Neuronal stem cell (in vitro differentiated cells): ENCODE measurements at regions not wholly inside any gene's neighbourhood (a gene's known extent, or its start where the extent isn't known, plus 50 kb on each side); places are given as distances from the start of the nearest gene placed in this dataset.
"Not testable (repeated sequence)": the region's sequence is repeated elsewhere in the genome, so short reads cannot be mapped to it uniquely, and the experiment has no call there.

ENCODE experiments used
- DNase-seq: peaks from one replicate; pipeline ENCODE4 v3.0.0-alpha.2; 2013; ENCODE audit warnings: low spot score
- H2AFZ ChIP-seq: one replicate; pipeline ENCODE4 v1.6.1; 2013; ENCODE audit warnings: mild to moderate bottlenecking, low read length, inconsistent platforms
- H2AK5ac ChIP-seq: 2 replicates; pipeline ENCODE4 v1.6.1; 2013; ENCODE audit warnings: low read depth, mild to moderate bottlenecking, inconsistent platforms, low read length, moderate library complexity, mixed read lengths
- H2BK120ac ChIP-seq: 2 replicates; pipeline ENCODE4 v1.6.1; 2013; ENCODE audit warnings: low read depth, mild to moderate bottlenecking, inconsistent platforms, low read length, moderate library complexity, mixed read lengths
- H2BK12ac ChIP-seq: one replicate; pipeline ENCODE4 v1.6.1; 2013; ENCODE audit warnings: low read length, inconsistent platforms
- H2BK15ac ChIP-seq: 2 replicates; pipeline ENCODE4 v1.6.1; 2013; ENCODE audit warnings: mild to moderate bottlenecking, low read length, inconsistent platforms, mixed read lengths
- H2BK5ac ChIP-seq: one replicate; pipeline ENCODE4 v1.6.1; 2013; ENCODE audit warnings: inconsistent platforms, mild to moderate bottlenecking, low read length, moderate library complexity
- H3K14ac ChIP-seq: one replicate; pipeline ENCODE4 v1.6.1; 2013; ENCODE audit warnings: low read length, inconsistent platforms
- H3K18ac ChIP-seq: 2 replicates; pipeline ENCODE4 v1.6.1; 2013; ENCODE audit warnings: low read length, inconsistent platforms
- H3K23ac ChIP-seq: 2 replicates; pipeline ENCODE4 v1.6.1; 2013; ENCODE audit warnings: low read depth, mild to moderate bottlenecking, mixed read lengths, low read length, inconsistent platforms; ENCODE audit not compliant: poor library complexity
- H3K27ac ChIP-seq: replicated peaks from 3 replicates; pipeline ENCODE4 v1.5.1; 2013; ENCODE audit warnings: low read length, inconsistent platforms
- H3K27me3 ChIP-seq, 3 experiments: 2 replicates each; pipeline ENCODE4 v1.6.1; 2013; ENCODE audit warnings: low read length in 3 of 3, mild to moderate bottlenecking in 2 of 3, inconsistent platforms in 1 of 3, low read depth in 1 of 3, mixed read lengths in 1 of 3, moderate library complexity in 1 of 3; ENCODE audit not compliant: control insufficient read depth in 3 of 3, insufficient read depth in 3 of 3
- H3K36me3 ChIP-seq, 2 donors: replicated peaks in 1 of 2; 2 replicates each; pipeline ENCODE4 v1.6.1; 2013; ENCODE audit warnings: low read length in 2 of 2; ENCODE audit not compliant: control insufficient read depth in 2 of 2, insufficient read depth in 2 of 2
- H3K4ac ChIP-seq: 2 replicates; pipeline ENCODE4 v1.6.1; 2013; ENCODE audit warnings: inconsistent platforms, mild to moderate bottlenecking, low read length, moderate library complexity
- H3K4me1 ChIP-seq, 2 donors: 1 replicate in 1 of 2; 2 replicates in 1 of 2; pipeline ENCODE4 v1.6.1; 2013; ENCODE audit warnings: low read length in 2 of 2, low read depth in 1 of 2; ENCODE audit not compliant: control insufficient read depth in 2 of 2, insufficient read depth in 1 of 2
- H3K4me2 ChIP-seq: one replicate; pipeline ENCODE4 v1.6.1; 2013; ENCODE audit warnings: mild to moderate bottlenecking, low read length, inconsistent platforms; ENCODE audit not compliant: insufficient read depth, poor library complexity, severe bottlenecking
- H3K4me3 ChIP-seq, 2 donors: 2 replicates each; pipeline ENCODE4 v1.5.1; 2013; ENCODE audit warnings: low read length in 2 of 2, mild to moderate bottlenecking in 2 of 2, inconsistent platforms in 1 of 2, moderate library complexity in 1 of 2
- H3K79me1 ChIP-seq: one replicate; pipeline ENCODE4 v1.6.1; 2013; ENCODE audit warnings: low read depth, mild to moderate bottlenecking, inconsistent platforms, low read length, moderate library complexity
- H3K9ac ChIP-seq: one replicate; pipeline ENCODE4 v1.6.1; 2013; ENCODE audit warnings: mild to moderate bottlenecking, low read depth, low read length, inconsistent platforms; ENCODE audit not compliant: poor library complexity
- H3K9me3 ChIP-seq, 2 donors: replicated peaks in 1 of 2; 2 replicates each; pipeline versions ENCODE3 to v1.6.1; 2013; ENCODE audit warnings: low read length in 2 of 2, mild to moderate bottlenecking in 2 of 2, inconsistent platforms in 1 of 2, low read depth in 1 of 2, mixed read lengths in 1 of 2, moderate library complexity in 1 of 2; ENCODE audit not compliant: control insufficient read depth in 2 of 2, insufficient read depth in 1 of 2
- H4K8ac ChIP-seq: one replicate; pipeline ENCODE4 v1.6.1; 2013; ENCODE audit warnings: low read depth, mild to moderate bottlenecking, inconsistent platforms, low read length, moderate library complexity
- H4K91ac ChIP-seq: one replicate; pipeline ENCODE4 v1.6.1; 2013; ENCODE audit warnings: low read length, low read depth, mild to moderate bottlenecking, inconsistent platforms; ENCODE audit not compliant: poor library complexity
- WGBS, 2 donors: extraction: QIAGEN DNeasy Blood & Tissue Kit; methylation state at CpG; one replicate each; pipeline ENCODE4 v1.1.7; 2013; ENCODE audit warnings: missing lambda C conversion rate in 2 of 2, mixed read lengths in 1 of 2; ENCODE audit not compliant: insufficient read length in 2 of 2, insufficient replicate concordance in 1 of 2; ENCODE audit errors: extremely low coverage in 2 of 2; 5-methylcytosine and 5-hydroxymethylcytosine counted together

DNA sequence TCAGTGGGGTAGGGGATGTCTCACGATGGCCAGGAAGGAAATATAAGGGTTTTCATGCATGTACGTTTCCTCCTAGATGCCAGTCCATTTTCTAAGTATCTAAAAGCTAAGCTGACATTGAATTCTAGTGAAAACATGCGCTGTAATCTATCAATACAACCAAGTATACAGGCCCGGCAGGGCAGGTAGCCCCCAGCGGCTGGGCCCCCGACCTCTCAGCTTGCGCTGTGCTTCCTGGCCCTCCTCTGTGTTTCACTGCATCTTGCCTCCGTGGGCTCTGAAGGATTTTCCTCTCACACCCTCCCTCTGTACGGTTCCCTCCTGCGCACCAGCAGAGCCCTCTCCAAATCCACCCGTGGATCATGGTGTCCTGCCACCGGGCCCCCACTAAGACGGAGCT, 524.8 kb downstream of the ZNF516 start:
- no peak overlapping the region for H3K4me3 ChIP-seq
- H4K8ac ChIP-seq, result no peak overlapping the region
- no peak for DNase-seq
- no peak overlapping the region for H2BK5ac ChIP-seq
- no peak overlapping the region for H4K91ac ChIP-seq
- no peak overlapping the region for H3K27ac ChIP-seq
- H2BK15ac ChIP-seq, result no peak overlapping the region
- no peak overlapping the region for H2BK120ac ChIP-seq
- no peak overlapping the region for H2BK12ac ChIP-seq
- H3K4ac ChIP-seq, result no peak overlapping the region
- no peaks in the 10 kb centered on the region for H3K36me3 ChIP-seq
- H3K23ac ChIP-seq, result no peak overlapping the region
- H2AK5ac ChIP-seq, result no peak overlapping the region
- H2AFZ ChIP-seq, result no peak overlapping the region
- H3K27me3 ChIP-seq, result no peaks in the 10 kb centered on the region
- no peak overlapping the region for H3K4me2 ChIP-seq
- H3K9me3 ChIP-seq, result no peaks in the 10 kb centered on the region
- no CpG with 5 or more reads among the region's 13 CpGs for WGBS, 2 donors
- no peaks in the 10 kb centered on the region for H3K79me1 ChIP-seq
- H3K14ac ChIP-seq, result no peak overlapping the region
- no peaks in the 10 kb centered on the region for H3K4me1 ChIP-seq
- H3K9ac ChIP-seq, result no peak overlapping the region
- no peak overlapping the region for H3K18ac ChIP-seq

DNA sequence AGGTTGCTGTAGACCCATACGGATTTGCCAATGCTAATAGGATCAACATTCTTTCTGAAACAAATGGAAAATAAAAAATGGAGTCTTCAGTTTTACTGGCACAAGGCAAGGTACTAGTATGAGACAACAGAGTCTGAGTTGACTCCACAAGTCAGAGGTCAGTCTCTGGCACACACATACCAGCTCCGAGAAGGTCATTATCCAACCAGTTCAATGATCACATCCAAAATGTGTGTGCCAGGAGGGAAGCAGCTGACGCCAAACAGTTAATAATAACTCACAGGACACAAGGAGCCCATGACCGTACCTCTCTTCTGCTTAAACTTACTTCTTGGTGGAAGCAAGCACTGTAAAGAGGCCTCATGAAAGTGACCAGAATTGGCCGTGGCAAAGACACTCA, 528.6 kb downstream of the ZNF516 start:
- Histone ChIP-seq H2BK12ac (no peak overlapping the region), H3K4me1 (no peaks in the 10 kb centered on the region), H3K4me3 (no peak overlapping the region), H3K36me3 (no peaks in the 10 kb centered on the region), H3K9me3 (no peaks in the 10 kb centered on the region), H3K4ac (no peak overlapping the region), H2BK5ac (no peak overlapping the region), H3K27ac (no peak overlapping the region), H2BK15ac (no peak overlapping the region), H3K18ac (no peak overlapping the region), H3K4me2 (no peak overlapping the region), H3K23ac (no peak overlapping the region), H3K9ac (no peak overlapping the region), H2AK5ac (no peak overlapping the region), H4K8ac (no peak overlapping the region), H3K27me3 (no peaks in the 10 kb centered on the region), H2AFZ (no peak overlapping the region), H3K79me1 (no peaks in the 10 kb centered on the region), H3K14ac (no peak overlapping the region), H2BK120ac (no peak overlapping the region), H4K91ac (no peak overlapping the region)
- WGBS, 2 donors, result no CpG with 5 or more reads among the region's 5 CpGs
- DNase-seq, result no peak

DNA sequence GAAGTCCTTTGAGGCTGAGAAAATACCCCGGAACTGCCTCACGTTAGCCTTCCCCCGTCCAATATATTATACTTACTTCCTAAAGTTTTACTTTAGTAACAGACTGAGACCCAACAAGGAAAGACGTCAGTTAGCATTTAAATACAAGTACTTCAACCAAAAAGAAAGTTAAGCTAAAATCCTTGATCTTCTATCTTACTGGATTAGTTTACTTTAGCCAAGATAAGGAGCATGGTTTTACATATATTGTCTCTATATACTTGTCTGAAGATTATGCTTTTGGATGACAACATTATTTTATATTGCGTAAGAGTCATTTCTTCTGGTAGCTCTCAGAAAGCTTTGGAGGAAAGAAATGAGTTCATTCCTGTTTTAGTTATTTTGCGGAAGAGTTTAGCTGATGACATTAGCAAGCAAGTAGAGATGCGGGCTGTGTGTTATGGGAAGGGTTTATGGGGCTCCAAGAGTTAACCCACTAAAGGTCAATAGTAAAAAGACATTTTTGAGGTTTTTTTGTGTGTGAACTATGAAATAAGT, 532.9 kb downstream of the ZNF516 start:
- no peak overlapping the region for H3K4me2 ChIP-seq
- H2BK5ac ChIP-seq, result no peak overlapping the region
- no peak overlapping the region for H2BK15ac ChIP-seq
- no peaks in the 10 kb centered on the region for H3K79me1 ChIP-seq
- H4K8ac ChIP-seq, result no peak overlapping the region
- no peaks in the 10 kb centered on the region for H3K36me3 ChIP-seq
- no peak overlapping the region for H2BK120ac ChIP-seq
- no peak overlapping the region for H3K4me3 ChIP-seq
- no peaks in the 10 kb centered on the region for H3K4me1 ChIP-seq
- H3K18ac ChIP-seq, result no peak overlapping the region
- DNase-seq, result no peak
- no peak overlapping the region for H3K14ac ChIP-seq
- no peak overlapping the region for H2AK5ac ChIP-seq
- H2BK12ac ChIP-seq, result no peak overlapping the region
- no peak overlapping the region for H2AFZ ChIP-seq
- no peaks in the 10 kb centered on the region for H3K9me3 ChIP-seq
- H3K27me3 ChIP-seq, result no peaks in the 10 kb centered on the region
- no peak overlapping the region for H3K4ac ChIP-seq
- H3K27ac ChIP-seq, result no peak overlapping the region
- H4K91ac ChIP-seq, result no peak overlapping the region
- no CpG with 5 or more reads among the region's 7 CpGs for WGBS, 2 donors
- H3K9ac ChIP-seq, result no peak overlapping the region
- H3K23ac ChIP-seq, result no peak overlapping the region

DNA sequence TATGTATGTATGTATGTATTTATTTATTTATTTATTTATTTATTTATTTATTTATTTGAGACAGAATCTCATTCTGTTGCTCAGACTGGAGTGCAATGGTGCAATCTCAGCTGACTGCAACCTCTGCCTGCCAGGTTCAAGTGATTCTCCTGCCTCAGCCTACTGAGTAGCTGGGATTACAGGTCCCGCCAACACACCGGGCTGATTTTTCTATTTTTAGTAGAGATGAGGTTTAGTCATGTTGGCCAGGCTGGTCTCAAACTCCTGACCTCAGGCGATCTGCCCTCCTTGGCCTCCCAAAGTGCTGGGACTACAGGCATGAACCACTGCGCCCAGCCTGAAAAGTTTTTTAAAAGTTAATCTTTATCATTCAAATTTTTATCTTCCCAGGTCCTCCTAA, 532.9 kb upstream of the SMIM21 start:
- H3K4me3 ChIP-seq, H2BK15ac ChIP-seq, H4K91ac ChIP-seq, H4K8ac ChIP-seq, H2BK120ac ChIP-seq, H3K4ac ChIP-seq, H3K79me1 ChIP-seq, H2BK5ac ChIP-seq, H3K18ac ChIP-seq, H3K9me3 ChIP-seq, H3K4me1 ChIP-seq, H3K9ac ChIP-seq, H3K36me3 ChIP-seq, DNase-seq, H3K27me3 ChIP-seq, H3K4me2 ChIP-seq, H2BK12ac ChIP-seq, H3K27ac ChIP-seq, H2AFZ ChIP-seq, H3K23ac ChIP-seq, H3K14ac ChIP-seq, H2AK5ac ChIP-seq: not testable (repeated sequence)
- no CpG with 5 or more reads among the region's 4 CpGs for WGBS, 2 donors
